ENCODE measurements at regions not wholly inside any gene's neighbourhood (a gene's known extent, or its start where the extent isn't known, plus 50 kb on each side); places are given as distances from the start of the nearest gene placed in this dataset.

DNA sequence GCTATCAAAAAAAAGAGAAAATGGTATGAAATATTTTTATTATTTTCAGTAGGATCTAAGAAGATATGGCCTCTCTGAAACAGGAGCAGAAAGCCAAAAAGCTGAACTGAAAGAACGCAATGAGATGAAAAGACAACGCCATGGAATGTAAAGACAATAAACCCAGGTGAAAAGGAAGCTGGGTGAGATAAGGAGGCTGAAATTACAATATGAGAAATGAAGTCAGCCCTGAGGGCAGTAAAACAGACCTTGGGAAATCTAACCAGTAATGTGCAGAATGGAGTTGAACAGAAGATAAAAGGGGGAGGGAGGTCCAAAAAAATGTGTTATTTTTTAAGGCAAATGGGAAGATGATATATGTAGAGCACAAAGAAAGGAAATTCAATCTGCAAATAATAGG lies 265.3 kb downstream of the ENC1 start:
- in situ Hi-C loops (cut with HindIII; ENCODE audit: low sequenced_read_pairs), result no loop called here
- H3K4me3 ChIP-seq (ENCODE audit: low read depth, low read length), result no peak overlapping the region
- TF ChIP-seq, protein P1, sequence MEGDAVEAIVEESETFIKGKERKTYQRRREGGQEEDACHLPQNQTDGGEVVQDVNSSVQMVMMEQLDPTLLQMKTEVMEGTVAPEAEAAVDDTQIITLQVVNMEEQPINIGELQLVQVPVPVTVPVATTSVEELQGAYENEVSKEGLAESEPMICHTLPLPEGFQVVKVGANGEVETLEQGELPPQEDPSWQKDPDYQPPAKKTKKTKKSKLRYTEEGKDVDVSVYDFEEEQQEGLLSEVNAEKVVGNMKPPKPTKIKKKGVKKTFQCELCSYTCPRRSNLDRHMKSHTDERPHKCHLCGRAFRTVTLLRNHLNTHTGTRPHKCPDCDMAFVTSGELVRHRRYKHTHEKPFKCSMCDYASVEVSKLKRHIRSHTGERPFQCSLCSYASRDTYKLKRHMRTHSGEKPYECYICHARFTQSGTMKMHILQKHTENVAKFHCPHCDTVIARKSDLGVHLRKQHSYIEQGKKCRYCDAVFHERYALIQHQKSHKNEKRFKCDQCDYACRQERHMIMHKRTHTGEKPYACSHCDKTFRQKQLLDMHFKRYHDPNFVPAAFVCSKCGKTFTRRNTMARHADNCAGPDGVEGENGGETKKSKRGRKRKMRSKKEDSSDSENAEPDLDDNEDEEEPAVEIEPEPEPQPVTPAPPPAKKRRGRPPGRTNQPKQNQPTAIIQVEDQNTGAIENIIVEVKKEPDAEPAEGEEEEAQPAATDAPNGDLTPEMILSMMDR (IDR thresholded peaks at IDR 0.05; ENCODE audit: low read depth, low read length), result no peak
- DNase-seq (ENCODE audit: low read depth, low spot score), result no peak

DNA sequence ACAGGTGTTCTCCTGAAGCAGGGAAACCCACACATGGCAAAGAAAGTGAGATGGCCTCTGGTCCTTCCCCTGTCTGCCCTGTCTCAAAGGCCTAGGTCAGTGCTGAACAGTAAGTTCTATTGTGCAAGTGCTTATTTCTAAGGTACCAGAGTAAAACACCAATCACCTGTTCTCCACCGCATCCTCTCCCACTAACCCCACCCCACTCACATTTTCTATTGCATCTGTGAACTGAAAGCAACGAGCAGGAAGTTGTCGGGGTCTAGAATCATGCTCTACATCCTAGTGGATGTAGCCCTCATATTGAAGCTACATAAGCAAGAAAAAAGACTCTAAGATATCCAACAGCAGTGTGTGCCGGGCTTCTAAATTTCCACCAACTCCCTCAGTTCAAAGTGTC lies 265.9 kb downstream of the ENC1 start:
- no peak overlapping the region for H3K4me3 ChIP-seq (ENCODE audit: low read depth, low read length)
- TF ChIP-seq, protein P1 (IDR thresholded peaks at IDR 0.05; ENCODE audit: low read depth, low read length), result no peak
- no peak for DNase-seq (ENCODE audit: low read depth, low spot score)
- in situ Hi-C loops (cut with HindIII; ENCODE audit: low sequenced_read_pairs), result no loop called here

DNA sequence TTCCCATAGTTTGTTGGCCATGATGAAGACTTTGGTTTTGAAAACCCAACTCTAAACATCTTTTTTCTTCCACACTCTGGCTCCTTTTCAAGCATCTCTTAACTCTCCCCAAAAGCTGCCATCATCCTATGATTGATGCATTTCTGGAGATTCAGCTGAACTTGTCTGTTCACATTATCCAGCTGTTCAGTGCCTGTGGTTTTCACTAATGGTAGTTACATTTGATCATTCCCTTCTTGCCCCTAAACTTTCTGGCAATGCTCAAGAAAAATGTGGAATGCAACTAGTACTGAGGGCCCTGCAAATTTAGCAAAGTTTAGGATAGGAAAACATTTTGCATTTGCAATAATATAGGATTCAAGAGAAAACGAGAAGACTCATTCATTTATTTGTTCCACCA lies 267.5 kb downstream of the ENC1 start:
- DNase-seq (ENCODE audit: low read depth, low spot score), result no peak

DNA sequence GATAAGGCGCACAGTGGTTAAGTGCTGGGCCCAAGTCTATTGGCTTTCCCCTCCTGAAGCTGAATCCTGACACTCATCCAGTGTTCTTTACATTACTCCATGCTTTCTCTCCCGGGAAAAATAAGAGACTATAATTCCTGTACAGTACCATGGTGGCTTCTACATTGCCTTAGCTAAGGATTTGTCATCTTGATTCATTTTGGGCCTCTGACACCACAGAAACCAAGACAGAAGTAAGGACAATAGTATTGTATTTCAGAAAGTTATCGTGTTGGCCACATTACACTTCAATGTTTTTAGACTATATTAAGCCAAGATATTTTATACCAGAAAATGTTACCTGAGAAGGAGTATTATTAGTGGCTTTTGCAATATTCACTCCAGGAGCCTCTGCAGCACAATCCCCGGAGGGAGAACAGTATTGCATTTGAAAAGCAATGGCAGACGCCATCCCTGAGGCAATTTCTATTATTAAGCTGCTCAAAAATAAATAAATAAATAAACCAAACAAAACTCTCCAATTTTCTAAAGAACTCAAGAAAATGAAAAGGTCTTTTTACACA lies 267.9 kb downstream of the ENC1 start:
- TF ChIP-seq, protein P1 (IDR thresholded peaks at IDR 0.05; ENCODE audit: low read depth, low read length), result no peak
- in situ Hi-C loops (cut with HindIII; ENCODE audit: low sequenced_read_pairs), result no loop called here
- DNase-seq (ENCODE audit: low read depth, low spot score), result no peak
- H3K4me3 ChIP-seq (ENCODE audit: low read depth, low read length), result no peak overlapping the region

More for the DNA sequence above, 267.5 kb downstream of the ENC1 start:
- no peak overlapping the region for H3K4me3 ChIP-seq (ENCODE audit: low read depth, low read length)
- TF ChIP-seq, protein P1 (IDR thresholded peaks at IDR 0.05; ENCODE audit: low read depth, low read length), result no peak
- in situ Hi-C loops (cut with HindIII; ENCODE audit: low sequenced_read_pairs), result no loop called here

DNA sequence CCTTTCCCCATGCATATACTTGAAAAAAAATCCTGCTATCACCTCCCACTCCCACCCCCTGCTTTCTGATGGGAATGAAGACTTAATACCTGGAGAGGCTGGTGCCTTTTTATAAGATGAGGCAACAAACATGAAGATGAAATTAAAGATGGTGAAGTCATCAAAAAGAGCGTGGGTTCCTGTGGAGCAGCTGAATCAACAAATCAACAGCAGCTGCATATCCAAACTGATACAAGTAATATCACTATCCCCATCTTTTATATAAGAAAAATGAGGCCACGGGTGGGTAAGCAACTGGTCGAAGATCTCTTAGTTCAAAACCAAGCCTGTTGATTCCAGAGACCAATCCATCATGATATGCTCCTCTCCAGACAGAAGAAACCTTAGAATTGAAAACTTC lies 268.5 kb downstream of the ENC1 start:
- TF ChIP-seq, protein P1 (IDR thresholded peaks at IDR 0.05; ENCODE audit: low read depth, low read length), result no peak
- DNase-seq (ENCODE audit: low read depth, low spot score), result no peak
- no peak overlapping the region for H3K4me3 ChIP-seq (ENCODE audit: low read depth, low read length)
- in situ Hi-C loops (cut with HindIII; ENCODE audit: low sequenced_read_pairs), result no loop called here

DNA sequence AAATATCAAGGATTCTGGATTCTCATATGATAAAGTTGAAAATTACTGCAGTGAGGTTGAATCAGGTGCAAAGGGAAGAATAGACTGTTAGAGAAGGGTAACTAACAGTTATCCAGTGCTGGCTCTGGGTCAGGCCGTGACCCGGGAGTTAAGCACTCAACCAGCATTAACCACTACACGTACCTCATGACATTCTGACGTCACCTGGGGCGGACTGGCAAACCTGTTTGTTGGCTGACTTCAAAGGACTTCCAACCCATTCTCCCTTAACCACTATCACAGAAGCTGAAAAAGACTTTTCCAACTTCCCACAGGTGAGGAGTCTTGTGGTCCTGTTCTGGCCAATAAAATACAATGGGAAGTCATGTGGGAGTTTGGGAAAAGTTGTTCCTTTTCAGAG lies 268.9 kb downstream of the ENC1 start:
- TF ChIP-seq, protein P1 (IDR thresholded peaks at IDR 0.05; ENCODE audit: low read depth, low read length), result no peak
- no peak for DNase-seq (ENCODE audit: low read depth, low spot score)
- in situ Hi-C loops (cut with HindIII; ENCODE audit: low sequenced_read_pairs), result no loop called here
- no peak overlapping the region for H3K4me3 ChIP-seq (ENCODE audit: low read depth, low read length)

DNA sequence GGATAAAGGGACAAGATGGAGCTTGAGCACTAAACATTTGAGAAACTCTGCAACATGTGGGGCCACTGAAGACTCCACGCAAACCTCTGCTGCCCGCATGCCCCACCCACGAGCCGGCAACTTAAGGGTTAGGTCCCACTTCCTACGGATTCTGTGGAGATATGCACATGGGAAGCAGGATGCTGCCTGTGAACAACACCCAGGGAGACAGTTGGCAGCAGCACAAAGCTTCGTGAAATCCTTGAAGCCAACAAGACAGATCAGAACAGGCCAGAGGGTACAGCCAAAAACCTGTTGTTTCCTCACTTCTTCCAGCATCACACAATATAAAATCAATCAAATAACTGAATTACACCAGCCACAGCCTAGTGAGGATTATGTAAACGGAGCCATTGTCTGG lies 270.4 kb downstream of the ENC1 start:
- TF ChIP-seq, protein P1 (IDR thresholded peaks at IDR 0.05; ENCODE audit: low read depth, low read length), result no peak

More for the DNA sequence above, 270.4 kb downstream of the ENC1 start:
- H3K4me3 ChIP-seq (ENCODE audit: low read depth, low read length), result no peak overlapping the region
- DNase-seq (ENCODE audit: low read depth, low spot score), result no peak
- in situ Hi-C loops (cut with HindIII; ENCODE audit: low sequenced_read_pairs), result no loop called here

Measured in astrocyte of the spinal cord (primary cell).